Dermis blood vessel endothelial cell (primary cell): ENCODE measurements at regions not wholly inside any gene's neighbourhood (a gene's known extent, or its start where the extent isn't known, plus 50 kb on each side); places are given as distances from the start of the nearest gene placed in this dataset.
"Not testable (repeated sequence)": the region's sequence is repeated elsewhere in the genome, so short reads cannot be mapped to it uniquely, and the experiment has no call there.

Experiments used
- DNase-seq: peaks from one replicate; pipeline ENCODE4 v3.0.0; 2010

- DNase-seq, result no peak
Observed at GRCh38 chr5:84783003-84783402, 398.3 kb upstream of the EDIL3 start.

DNA sequence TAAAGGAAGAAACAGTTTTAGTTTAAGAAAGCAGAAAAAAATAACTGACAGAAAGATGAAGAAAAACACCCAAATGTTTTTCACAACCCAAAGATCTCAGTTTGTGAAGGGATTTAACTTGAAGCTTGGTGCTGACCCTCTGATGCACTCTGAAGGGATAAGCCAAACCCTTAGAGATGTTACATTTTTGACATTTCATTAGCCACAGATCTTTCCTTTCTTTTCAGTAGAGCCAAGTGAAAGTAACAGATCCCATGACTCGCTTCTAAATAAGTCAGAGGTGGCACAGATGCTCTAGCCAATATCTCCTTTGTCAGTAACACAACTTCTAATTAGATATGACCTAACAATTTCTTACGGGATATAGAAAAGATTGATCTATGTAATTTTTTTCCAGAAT, 394.5 kb upstream of the EDIL3 start:
- DNase-seq, result no peak

- DNase-seq, result no peak
Observed at GRCh38 chr5:84764227-84764626, 379.5 kb upstream of the EDIL3 start.

GRCh38 chr5:84758008-84758407, 373.3 kb upstream of the EDIL3 start:
- DNase-seq, result no peak

DNA sequence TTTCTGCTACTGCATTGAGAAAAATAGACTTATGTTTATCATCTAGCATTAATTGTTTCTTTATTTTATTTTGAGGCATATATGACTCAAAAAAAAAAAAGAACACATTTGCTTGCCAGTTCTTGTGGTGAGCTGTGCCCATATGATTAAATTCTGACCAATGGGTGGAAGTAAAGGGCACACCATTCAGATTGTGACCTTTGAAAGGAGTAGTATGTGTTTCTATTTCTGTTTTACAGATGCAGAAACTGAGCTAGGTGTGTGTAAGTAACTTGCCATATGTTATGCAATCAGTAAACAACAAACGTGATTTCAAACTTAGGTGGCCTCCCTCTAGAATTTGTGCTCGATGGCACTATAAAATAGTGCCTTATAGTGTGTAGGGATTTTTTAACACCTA, 368.1 kb upstream of the EDIL3 start:
- DNase-seq, result no peak

- DNase-seq, result no peak
Observed at GRCh38 chr5:84748313-84748712, 363.6 kb upstream of the EDIL3 start.

- DNase-seq, result not testable (repeated sequence)
Observed at GRCh38 chr5:84746280-84746679, 361.6 kb upstream of the EDIL3 start.

- DNase-seq, result no peak
Observed at GRCh38 chr5:84741056-84741455, 356.4 kb upstream of the EDIL3 start.

DNA sequence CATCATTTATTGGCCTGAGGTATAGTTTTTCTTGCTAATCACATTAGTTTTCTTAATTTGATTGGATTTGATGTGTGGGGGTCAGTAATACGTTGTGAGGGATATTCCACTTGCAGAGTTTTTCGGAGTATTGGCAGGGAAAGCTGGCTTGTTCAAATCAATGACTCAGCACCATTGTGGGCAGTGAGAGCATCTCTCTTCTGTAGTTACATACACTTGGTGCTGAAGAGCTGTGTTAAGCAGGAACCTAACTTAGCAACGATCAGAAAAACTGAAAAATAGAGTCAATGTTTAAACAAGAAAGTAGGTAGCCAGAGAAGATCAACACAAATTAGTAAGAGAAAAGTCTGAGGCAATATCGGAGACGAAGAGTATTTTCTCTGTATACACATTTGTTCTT, 344.6 kb upstream of the EDIL3 start:
- DNase-seq, result no peak

GRCh38 chr5:84727708-84728107, 343.0 kb upstream of the EDIL3 start:
- DNase-seq, result no peak

GRCh38 chr5:84725946-84726570, 341.4 kb upstream of the EDIL3 start:
- DNase-seq, result no peak

DNA sequence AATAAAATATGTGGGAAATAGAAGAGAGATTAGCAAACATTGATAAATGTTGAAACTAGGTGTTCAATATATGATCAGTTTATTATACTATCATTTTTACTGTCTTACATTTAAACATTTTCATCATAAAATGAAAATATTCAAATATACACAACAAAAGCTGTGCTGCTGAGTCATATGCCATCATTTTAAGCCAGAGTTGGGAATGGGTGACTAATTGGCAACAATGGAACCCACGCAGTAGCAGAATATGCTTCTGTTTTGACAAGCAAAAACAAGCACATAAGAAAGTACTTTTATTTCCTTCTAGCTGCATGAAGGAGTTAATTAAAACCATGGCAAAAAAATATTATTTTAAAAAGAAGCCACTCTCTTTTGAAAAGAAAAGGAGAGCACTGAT, 340.0 kb upstream of the EDIL3 start:
- DNase-seq, result no peak

- no peak for DNase-seq
Observed at GRCh38 chr5:84724181-84724580, 339.5 kb upstream of the EDIL3 start.

DNA sequence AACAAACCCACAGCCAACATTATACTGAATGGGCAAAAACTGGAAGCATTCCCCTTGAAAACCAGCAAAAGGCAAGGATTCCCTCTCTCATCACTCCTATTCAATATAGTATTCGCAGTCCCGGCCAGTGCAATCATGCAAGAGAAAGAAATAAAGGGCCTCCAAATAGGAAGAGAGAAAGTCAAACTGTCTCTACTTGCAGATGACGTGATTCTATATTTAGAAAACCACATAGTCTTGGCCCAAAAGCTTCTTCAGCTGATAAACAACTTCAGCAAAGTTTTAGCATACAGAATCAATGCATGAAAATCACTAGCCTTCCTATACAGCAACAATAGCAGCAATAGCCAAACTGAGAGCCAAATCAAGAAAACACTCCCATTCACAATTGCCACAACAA, 333.7 kb upstream of the EDIL3 start:
- no peak for DNase-seq

DNA sequence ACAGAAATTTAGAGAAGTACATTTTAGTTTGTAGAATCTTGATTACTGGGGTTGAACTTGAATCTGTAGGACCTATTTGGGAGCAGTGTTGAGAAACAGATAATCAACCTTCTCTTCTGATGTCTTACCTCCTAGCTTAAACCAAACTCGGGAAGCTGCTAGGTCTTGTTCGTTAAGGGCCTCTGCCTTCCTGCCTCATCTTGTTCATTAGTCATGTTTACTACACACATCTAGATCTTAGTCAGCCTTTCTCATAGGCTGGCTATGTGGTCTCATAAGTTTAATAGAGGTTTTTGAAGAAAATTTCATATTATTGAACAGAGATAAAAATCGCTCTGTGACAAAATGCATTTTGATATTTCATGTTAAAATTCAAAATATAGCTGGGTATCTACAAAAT, 331.0 kb upstream of the EDIL3 start:
- DNase-seq, result no peak

- DNase-seq, result no peak
Observed at GRCh38 chr5:84715091-84715490, 330.4 kb upstream of the EDIL3 start.

DNA sequence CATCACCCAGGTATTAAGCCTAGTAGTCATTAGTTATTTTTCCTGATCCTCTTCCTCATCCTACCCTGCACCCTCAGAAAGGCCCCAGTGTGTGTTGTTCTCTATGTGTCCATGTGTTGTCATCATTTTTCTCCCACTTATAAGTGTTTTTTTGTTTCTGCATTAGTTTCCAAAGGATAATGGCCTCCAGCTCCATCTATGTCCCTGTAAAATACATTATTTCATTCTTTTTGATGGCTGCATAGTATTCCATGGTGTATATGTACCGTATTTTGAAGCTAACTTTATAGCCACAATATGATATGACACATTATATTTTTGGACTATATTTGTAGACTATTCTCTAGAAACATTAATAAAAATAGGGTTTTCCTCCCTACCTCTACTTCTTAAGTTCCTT, 324.4 kb upstream of the EDIL3 start:
- DNase-seq, result no peak

- DNase-seq, result no peak
Observed at GRCh38 chr5:84706678-84707641, 322.3 kb upstream of the EDIL3 start.

GRCh38 chr5:84700545-84700944, 315.9 kb upstream of the EDIL3 start:
- not testable (repeated sequence) for DNase-seq

GRCh38 chr5:84696651-84697050, 312.0 kb upstream of the EDIL3 start:
- no peak for DNase-seq

GRCh38 chr5:84695330-84695729, 310.6 kb upstream of the EDIL3 start:
- DNase-seq, result no peak

- no peak for DNase-seq
Observed at GRCh38 chr5:84693256-84693655, 308.6 kb upstream of the EDIL3 start.

DNA sequence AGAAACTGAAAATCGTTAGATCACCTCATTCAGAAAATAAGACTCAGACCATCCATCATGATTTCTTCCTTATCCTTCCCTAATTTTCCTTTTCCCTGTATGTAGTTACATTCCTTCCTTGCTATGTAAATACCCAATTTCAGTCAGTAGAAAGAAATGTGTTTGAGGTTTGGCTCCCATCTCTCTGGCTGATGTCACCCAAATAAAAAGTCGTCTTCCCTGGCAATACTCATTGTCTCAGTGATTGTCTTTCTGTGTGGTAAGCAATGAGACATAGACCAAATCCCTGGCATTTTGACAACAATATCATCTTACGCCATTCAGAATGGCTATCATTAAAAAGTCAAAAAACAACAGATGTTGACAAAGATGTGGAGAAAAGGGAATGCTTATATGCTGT, 303.9 kb upstream of the EDIL3 start:
- DNase-seq, result no peak
